ENCODE measurements at regions not wholly inside any gene's neighbourhood (a gene's known extent, or its start where the extent isn't known, plus 50 kb on each side); places are given as distances from the start of the nearest gene placed in this dataset.

GRCh38 chr9:15068261-15068660 lies 158.0 kb upstream of the FREM1 start (continued):
- no peak for TF ChIP-seq CHD7 (IDR thresholded peaks at IDR 0.05; ENCODE audit: insufficient replicate concordance, low read length)
- no peak for TF ChIP-seq EGR1 (IDR thresholded peaks at IDR 0.05; ENCODE audit: borderline replicate concordance, low read depth, low read length)
- TF ChIP-seq CBX5 (IDR thresholded peaks at IDR 0.05; ENCODE audit: low read depth, low read length), result no peak
- TF ChIP-seq CHD2 (IDR thresholded peaks at IDR 0.05; ENCODE audit: low read length), result no peak
- no peak for TF ChIP-seq ZNF274 (IDR thresholded peaks at IDR 0.05; ENCODE audit: borderline replicate concordance, extremely low read depth, low read length)
- no peak for TF ChIP-seq POLR2A (IDR thresholded peaks at IDR 0.05; ENCODE audit: control extremely low read depth in 1 of 2, low read depth in 2 of 2, low read length in 2 of 2)
